ENCODE measurements at regions not wholly inside any gene's neighbourhood (a gene's known extent, or its start where the extent isn't known, plus 50 kb on each side); places are given as distances from the start of the nearest gene placed in this dataset.

- DNase-seq (ENCODE audit: low read depth): no peak
- TF ChIP-seq CTCF (IDR thresholded peaks at IDR 0.05; ENCODE audit: control insufficient read depth, extremely low read depth, insufficient read depth): no peak
Observed at GRCh38 chr6:22788038-22788437, 218.7 kb downstream of the HDGFL1 start.

GRCh38 chr6:22789315-22789714 lies 219.9 kb downstream of the HDGFL1 start:
- H3K4me3 ChIP-seq (ENCODE audit: low read depth, low read length): no peak overlapping the region
- DNase-seq (ENCODE audit: low read depth): no peak
- TF ChIP-seq CTCF (IDR thresholded peaks at IDR 0.05; ENCODE audit: control insufficient read depth, extremely low read depth, insufficient read depth): no peak

More at GRCh38 chr6:22788038-22788437, 218.7 kb downstream of the HDGFL1 start:
- no peak overlapping the region for H3K4me3 ChIP-seq (ENCODE audit: low read depth, low read length)

DNA sequence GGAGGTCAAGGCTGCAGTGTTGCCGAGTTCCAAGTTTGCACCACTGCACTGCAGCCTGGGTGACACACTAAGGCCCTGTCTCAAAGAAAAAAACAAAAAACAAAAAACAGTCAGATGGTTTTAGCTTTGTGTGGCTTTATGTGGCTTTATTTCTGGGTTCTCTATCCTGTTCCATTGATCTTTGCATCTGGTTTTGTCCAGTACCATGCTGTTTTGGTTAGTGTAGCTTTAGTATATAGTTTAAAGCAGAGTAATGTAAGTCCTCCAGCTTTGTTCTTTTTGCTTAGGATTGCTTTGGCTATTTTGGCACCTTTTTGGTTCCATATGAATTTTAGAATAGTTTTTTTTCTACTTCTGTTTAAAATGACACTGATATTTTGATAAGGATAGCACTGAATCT lies 225.5 kb downstream of the HDGFL1 start:
- no peak for DNase-seq (ENCODE audit: low read depth)
- H3K4me3 ChIP-seq (ENCODE audit: low read depth, low read length): no peak overlapping the region
- TF ChIP-seq CTCF (IDR thresholded peaks at IDR 0.05; ENCODE audit: control insufficient read depth, extremely low read depth, insufficient read depth): no peak

GRCh38 chr6:22800451-22800850 lies 231.1 kb downstream of the HDGFL1 start:
- TF ChIP-seq CTCF (IDR thresholded peaks at IDR 0.05; ENCODE audit: control insufficient read depth, extremely low read depth, insufficient read depth): no peak
- H3K4me3 ChIP-seq (ENCODE audit: low read depth, low read length): no peak overlapping the region
- DNase-seq (ENCODE audit: low read depth): no peak

DNA sequence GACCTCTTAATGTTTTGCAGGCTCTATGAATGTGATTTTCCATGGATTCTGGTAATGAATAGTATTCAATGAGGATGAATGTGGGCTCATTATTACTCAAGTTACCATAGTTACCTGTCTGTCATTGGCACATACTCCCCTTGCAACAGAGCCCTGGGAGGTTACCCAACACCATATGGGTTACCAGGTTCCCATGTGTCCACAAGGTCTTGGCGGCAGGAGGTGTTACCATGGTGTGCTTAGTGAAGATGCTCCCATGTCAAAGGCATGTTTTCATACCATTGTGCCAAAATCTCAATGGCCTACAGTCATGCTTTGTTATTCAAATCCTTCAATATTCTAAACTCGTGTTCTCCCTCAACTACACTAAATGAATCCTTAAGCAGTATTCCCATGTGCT lies 232.5 kb downstream of the HDGFL1 start:
- no peak overlapping the region for H3K4me3 ChIP-seq (ENCODE audit: low read depth, low read length)
- no peak for TF ChIP-seq CTCF (IDR thresholded peaks at IDR 0.05; ENCODE audit: control insufficient read depth, extremely low read depth, insufficient read depth)
- DNase-seq (ENCODE audit: low read depth): no peak

DNA sequence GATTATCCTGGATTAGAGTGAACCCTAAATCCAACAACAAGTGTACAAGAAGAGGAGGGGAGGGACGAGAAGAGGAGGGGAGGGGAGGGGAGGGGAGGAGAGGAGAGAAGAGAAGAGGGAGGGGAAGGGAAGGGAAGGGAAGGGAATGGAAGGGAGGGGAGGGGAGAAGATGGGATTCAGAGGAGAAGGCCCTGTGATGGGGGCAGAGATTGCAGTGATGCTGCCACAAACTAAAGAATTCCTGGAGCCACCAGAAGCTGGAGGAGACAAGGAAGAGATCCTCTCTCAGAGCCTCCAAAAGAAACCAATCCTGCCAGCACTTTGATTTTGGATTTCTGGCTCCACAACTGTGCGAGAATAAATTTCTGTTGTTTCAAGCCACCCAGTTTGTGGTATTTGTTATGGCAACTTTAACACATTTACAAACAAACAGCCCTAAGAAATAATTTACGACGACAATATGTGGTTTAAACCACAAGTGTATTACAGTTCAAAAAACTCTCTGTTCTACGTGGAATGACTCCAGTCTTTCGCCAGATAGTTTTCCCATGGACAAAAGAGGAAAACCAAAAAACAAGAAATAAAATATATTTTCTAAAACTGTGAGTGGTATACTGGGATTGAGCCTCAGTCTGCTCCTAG lies 235.4 kb downstream of the HDGFL1 start:
- TF ChIP-seq CTCF (IDR thresholded peaks at IDR 0.05; ENCODE audit: control insufficient read depth, extremely low read depth, insufficient read depth): no peak
- no peak for DNase-seq (ENCODE audit: low read depth)
- no peak overlapping the region for H3K4me3 ChIP-seq (ENCODE audit: low read depth, low read length)

DNA sequence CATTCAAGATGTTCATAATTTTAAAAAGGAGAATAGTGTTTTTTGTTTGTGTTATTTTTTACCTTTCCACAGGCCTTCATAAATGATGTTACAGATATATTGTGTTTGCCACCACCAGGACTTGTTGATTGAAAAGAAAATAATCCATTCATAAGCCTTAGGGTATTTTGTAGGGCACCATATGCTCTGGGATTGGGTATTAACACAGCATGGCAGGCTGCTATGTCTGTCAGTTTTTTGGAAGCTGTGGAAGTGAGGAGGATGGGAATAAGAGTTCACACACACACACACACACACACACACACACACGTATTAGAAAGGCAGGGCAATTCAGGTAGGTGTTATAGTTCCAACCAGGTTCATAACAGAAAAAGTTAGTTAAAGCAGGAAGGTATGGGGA lies 237.9 kb downstream of the HDGFL1 start:
- no peak overlapping the region for H3K4me3 ChIP-seq (ENCODE audit: low read depth, low read length)
- no peak for DNase-seq (ENCODE audit: low read depth)
- no peak for TF ChIP-seq CTCF (IDR thresholded peaks at IDR 0.05; ENCODE audit: control insufficient read depth, extremely low read depth, insufficient read depth)

Measured in LNCaP clone FGC (cell line).